ENCODE measurements at regions not wholly inside any gene's neighbourhood (a gene's known extent, or its start where the extent isn't known, plus 50 kb on each side); places are given as distances from the start of the nearest gene placed in this dataset.

DNA sequence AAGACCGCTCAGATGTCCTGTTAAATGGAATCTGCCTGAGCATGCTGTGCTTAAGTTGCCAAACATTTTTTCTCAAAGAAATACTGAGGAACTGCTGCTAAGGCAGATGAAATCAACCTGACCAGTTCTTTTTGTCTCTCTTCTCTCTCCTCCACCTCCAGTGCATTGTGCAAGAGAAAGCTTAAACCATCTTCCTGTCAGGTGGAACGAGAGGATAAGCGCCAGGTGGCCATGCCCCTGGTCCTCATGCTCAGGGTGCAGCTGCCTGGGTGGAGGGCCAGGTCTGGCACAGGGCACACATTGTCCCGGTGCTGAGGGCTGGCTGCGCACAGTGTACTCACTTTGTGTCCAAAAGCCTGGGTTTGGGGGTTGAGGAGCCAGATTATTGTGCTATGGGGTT lies 176.2 kb upstream of the TP63 start:
- TF ChIP-seq, protein P1, sequence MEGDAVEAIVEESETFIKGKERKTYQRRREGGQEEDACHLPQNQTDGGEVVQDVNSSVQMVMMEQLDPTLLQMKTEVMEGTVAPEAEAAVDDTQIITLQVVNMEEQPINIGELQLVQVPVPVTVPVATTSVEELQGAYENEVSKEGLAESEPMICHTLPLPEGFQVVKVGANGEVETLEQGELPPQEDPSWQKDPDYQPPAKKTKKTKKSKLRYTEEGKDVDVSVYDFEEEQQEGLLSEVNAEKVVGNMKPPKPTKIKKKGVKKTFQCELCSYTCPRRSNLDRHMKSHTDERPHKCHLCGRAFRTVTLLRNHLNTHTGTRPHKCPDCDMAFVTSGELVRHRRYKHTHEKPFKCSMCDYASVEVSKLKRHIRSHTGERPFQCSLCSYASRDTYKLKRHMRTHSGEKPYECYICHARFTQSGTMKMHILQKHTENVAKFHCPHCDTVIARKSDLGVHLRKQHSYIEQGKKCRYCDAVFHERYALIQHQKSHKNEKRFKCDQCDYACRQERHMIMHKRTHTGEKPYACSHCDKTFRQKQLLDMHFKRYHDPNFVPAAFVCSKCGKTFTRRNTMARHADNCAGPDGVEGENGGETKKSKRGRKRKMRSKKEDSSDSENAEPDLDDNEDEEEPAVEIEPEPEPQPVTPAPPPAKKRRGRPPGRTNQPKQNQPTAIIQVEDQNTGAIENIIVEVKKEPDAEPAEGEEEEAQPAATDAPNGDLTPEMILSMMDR (IDR thresholded peaks at IDR 0.05; ENCODE audit: borderline replicate concordance, insufficient read depth, low read depth, low read length), result no peak
- no peak overlapping the region for H3K4me3 ChIP-seq (ENCODE audit: low read depth, low read length)

- no peak overlapping the region for H3K4me3 ChIP-seq (ENCODE audit: low read depth, low read length)
- TF ChIP-seq, protein P1 (IDR thresholded peaks at IDR 0.05; ENCODE audit: borderline replicate concordance, insufficient read depth, low read depth, low read length), result no peak
Measured at GRCh38 chr3:189455641-189456417, 175.4 kb upstream of the TP63 start.

- TF ChIP-seq, protein P1 (IDR thresholded peaks at IDR 0.05; ENCODE audit: borderline replicate concordance, insufficient read depth, low read depth, low read length), result no peak
- no peak overlapping the region for H3K4me3 ChIP-seq (ENCODE audit: low read depth, low read length)
Measured at GRCh38 chr3:189457201-189457607, 174.0 kb upstream of the TP63 start.

DNA sequence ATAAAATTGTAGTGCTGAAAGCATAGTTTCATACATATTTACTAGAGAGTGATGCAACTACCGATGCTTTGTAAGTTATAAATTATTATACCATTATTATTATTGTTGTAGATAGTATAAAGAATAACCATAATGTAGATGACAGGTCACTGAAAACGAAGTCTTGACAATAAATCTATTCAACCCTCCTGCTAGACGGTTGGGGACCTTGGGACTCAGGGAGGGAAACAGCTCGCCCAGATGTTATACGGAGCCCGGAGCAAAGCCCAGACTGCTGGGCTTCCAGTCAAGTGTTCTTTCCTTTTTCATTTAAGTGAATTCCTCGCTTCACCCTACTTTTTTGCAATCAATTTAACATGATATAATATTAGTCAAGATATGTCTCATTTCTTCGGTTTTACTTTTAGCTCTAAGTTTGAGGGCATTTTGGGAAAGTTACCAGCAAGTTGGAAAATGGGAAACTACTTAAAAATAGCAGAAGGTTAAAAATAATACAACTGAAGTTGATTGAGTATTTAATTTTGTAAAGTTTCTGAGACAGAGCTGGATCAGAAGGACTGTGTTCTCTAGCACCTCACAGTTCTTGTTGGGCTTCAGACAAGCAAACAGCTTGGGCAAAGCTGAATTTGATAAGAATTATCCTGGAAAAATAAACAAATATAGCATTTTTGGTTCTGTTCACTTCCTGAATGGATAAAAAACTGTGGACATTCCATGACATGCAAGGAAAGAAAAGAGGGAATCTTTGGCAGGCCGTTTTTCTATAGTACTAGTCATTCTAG lies 173.4 kb upstream of the TP63 start:
- H3K4me3 ChIP-seq (ENCODE audit: low read depth, low read length), result no peak overlapping the region
- TF ChIP-seq, protein P1 (IDR thresholded peaks at IDR 0.05; ENCODE audit: borderline replicate concordance, insufficient read depth, low read depth, low read length), result no peak

DNA sequence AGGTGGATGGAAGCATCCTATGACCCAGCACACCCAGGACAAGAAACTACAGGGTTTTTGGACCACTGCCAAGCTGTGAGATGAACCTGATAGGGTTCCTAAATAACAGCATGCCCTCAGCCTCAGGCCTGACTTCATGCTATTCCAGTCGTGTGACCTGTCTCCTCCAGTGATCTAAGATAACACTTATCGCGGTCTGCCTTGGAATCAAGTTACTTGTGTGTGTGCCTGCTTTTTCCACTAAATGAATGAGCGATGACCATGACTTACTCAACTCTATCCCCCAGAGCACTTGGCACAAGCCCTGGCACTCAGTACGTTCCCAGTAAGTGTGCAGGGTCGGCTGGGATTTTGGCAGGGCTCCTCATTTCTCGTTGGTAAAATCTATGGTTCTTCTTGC lies 172.7 kb upstream of the TP63 start:
- no peak overlapping the region for H3K4me3 ChIP-seq (ENCODE audit: low read depth, low read length)

GRCh38 chr3:189459231-189459630 lies 172.0 kb upstream of the TP63 start:
- TF ChIP-seq, protein P1 (IDR thresholded peaks at IDR 0.05; ENCODE audit: borderline replicate concordance, insufficient read depth, low read depth, low read length), result no peak
- H3K4me3 ChIP-seq (ENCODE audit: low read depth, low read length), result no peak overlapping the region

More for the DNA sequence above, 172.7 kb upstream of the TP63 start:
- TF ChIP-seq, protein P1 (IDR thresholded peaks at IDR 0.05; ENCODE audit: borderline replicate concordance, insufficient read depth, low read depth, low read length), result no peak

Measured in GM12875 (cell line).